ENCODE measurements at regions not wholly inside any gene's neighbourhood (a gene's known extent, or its start where the extent isn't known, plus 50 kb on each side); places are given as distances from the start of the nearest gene placed in this dataset.

DNA sequence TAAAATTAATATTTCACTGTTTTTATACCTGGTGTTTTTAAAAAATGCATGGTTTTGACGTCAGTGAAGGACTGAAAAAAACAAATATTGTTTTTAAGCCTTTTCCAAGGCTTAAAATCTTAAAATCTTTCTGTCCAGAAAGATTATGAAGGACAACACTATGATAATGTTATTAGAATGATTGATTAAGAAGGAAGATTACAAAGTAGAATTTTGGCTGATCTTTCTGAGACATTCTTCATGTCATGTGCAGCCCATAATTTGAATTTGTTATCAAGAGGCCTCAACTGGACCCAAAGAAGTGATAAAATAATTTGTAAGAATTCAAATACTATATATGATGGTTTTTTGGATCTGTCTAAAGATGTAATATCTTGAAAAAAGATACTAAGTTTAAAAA is 584.4 kb upstream of the CXADR start:
- no peak for DNase-seq

GRCh38 chr21:16932314-16932713 is 580.5 kb upstream of the CXADR start:
- no peak for DNase-seq

GRCh38 chr21:16942703-16943102 is 570.1 kb upstream of the CXADR start:
- no peak for DNase-seq

- no peak for DNase-seq
Measured at GRCh38 chr21:16943231-16943630, 569.6 kb upstream of the CXADR start.

- no peak for DNase-seq
Measured at GRCh38 chr21:16945580-16945979, 567.3 kb upstream of the CXADR start.

GRCh38 chr21:16956824-16957223 is 556.0 kb upstream of the CXADR start:
- DNase-seq, result no peak

DNA sequence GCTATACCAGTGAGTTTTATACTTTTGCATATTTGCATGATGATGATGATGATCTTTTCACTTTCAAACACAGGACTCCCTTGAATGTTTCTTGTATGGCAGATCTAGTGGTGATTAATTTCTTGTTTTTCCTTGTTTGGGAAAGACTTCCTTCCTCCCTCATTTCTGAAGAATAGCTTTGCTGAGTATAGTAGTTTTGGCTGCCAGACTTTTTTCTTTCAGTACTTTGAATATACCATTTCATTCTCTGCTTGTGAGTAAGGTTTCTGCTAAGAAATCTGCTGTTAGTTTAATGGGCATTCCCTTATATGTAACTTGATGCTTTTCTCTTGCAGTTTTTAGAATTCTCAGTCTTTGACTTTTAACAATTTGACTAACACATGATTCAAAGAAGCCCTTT is 547.4 kb upstream of the CXADR start:
- no peak for DNase-seq

GRCh38 chr21:16968436-16968835 is 544.4 kb upstream of the CXADR start:
- no peak for DNase-seq

GRCh38 chr21:16969636-16970035 is 543.2 kb upstream of the CXADR start:
- no peak for DNase-seq

DNA sequence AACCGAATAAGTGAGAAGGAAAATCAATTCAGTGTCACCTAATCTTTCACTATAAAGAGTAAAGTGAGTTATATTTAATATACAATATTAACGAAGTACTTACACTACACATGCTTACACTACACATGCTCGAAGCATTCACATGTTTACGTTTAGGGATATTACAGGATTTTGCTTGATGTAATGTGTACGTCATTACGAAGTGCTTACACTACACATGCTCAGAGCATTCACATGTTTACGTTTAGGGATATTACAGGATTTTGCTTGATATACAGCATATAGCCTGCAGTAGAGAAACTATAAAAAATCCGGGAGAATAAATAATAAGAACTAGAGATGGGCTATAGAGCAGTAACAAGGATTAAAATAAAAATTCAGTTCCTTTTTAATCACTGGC is 538.8 kb upstream of the CXADR start:
- no peak for DNase-seq

DNA sequence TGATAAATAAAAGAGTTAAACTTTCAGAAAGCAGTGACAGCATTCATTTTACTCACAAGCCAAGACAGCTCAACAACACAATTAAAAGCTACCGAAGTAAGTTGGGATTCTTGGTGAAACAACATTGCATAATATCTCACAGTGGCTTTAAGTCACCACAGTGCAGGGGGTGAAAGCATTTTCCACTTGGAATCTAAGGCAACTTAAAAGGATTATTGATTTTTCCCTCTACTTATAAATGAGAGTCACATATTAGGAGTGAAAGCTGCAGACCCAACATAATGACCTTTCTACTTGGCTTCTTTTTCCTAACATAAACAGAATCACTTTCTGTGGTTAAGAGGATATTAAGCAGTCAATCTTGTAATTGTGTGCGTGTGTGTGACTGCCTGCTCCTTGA is 536.6 kb upstream of the CXADR start:
- no peak for DNase-seq

DNA sequence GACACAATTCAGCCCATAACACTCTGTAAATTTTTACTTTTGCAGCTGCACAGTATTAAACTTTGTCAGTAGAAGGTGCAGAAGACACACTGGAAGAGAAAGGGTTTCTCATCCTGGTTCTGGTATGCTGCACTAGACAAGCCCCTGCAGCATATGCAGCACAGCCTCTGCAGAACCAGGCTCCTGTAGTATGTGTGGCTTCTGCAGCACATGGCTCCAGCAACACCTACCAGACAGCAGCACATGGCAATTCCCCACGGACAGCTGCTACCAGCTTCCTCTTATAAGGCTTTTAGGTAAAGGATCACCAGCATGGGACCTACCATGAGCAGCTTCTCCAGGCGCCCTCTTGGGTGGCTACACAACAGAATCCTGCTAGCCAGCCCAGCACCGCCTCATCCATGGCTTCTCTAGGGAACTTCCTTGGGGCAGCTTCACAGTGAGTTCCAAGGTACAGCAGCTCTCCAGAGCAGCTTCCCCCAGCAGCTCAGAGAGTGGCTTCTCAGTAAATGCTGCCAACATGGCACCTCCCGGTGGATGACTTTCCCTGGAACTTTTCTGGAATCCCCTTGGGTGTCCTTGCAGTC is 534.4 kb upstream of the CXADR start:
- DNase-seq, result no peak

DNA sequence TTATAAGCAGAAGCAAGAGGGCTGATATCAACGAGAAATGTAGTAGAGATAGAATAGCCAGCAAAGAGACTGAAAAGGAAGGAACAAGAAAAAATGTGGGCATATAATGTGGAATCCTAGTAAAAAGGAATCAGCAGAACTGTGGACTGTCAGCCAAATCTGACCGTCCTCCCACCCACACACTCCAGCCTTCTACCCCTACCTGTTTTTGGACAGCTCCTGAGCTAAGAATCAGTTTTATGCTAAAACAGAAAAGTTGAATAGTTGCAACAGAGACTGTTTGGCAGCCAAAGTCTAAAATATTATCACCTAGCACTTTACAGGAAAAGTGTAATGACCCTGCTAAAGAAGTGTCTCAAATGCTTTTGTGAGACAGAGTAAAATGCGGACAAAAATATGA is 533.3 kb upstream of the CXADR start:
- no peak for DNase-seq

- no peak for DNase-seq
Measured at GRCh38 chr21:16983420-16983819, 529.4 kb upstream of the CXADR start.

DNA sequence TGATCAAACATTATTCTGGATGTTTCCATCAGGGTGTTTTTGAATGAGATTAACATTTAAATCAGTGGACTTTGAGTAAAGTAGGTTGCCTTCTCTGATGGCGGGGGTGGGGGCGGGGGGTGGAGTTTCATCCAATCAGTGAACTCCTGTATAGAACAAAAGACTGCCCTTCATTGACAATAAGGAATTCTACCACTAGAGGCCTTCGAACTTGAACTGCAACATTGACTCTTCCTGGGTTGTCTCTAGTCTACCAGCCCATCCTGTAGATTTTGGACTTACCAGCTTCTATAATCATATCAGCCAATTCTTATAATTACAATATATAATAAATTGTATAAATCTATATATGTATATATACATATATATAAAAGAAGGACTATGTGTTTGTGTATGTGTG is 520.4 kb upstream of the CXADR start:
- DNase-seq, result no peak

- DNase-seq, result no peak
Measured at GRCh38 chr21:16993416-16994038, 519.3 kb upstream of the CXADR start.

DNA sequence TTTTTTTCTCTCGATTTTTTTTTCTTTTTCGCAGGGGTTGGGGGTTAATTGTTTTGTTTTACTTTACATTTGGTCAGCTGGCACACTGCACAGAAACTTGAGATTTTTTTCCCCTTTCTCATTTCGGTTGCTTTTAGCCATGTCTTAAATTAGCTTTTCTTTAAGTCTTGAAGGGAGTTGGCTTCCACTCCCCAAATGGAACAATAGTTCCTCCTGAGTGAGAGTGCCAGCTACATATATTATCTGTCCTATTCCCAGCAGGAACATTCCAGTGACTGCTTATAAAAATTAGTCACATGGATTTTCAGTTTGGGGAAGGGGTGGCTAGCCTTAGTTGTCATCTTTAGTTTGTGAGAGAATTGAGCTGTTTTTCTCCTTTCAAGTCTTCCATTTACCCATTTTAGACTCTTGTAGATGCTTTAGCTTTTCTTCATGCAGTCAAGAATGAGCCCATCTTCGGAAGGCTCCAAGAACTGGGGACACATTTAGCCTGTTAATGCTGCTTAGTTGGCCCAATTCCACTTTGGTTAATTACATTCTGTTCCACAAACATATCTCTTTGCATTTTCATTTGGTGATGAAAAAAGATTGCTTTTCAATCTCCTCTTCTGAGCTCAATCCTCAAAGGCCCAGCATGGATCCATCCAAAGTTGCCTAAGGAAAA is 510.1 kb upstream of the CXADR start:
- no peak for DNase-seq

DNA sequence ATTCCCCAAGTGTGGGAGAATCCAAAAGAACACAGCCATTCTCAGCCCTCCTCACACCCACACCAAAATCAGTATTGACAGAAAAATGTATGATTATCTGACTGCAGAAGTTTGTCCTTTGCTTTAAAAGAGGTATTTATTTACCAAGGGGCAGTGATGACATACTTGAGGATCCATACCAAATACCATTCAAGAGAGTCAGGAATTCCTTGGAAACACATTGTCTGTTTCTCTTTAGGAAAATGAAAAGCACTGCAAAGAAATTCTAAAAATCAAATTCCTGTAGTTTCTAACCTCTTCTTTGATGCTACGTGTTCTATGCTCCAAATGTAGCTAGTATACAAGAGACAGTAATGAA is 509.6 kb upstream of the CXADR start:
- no peak for DNase-seq

DNA sequence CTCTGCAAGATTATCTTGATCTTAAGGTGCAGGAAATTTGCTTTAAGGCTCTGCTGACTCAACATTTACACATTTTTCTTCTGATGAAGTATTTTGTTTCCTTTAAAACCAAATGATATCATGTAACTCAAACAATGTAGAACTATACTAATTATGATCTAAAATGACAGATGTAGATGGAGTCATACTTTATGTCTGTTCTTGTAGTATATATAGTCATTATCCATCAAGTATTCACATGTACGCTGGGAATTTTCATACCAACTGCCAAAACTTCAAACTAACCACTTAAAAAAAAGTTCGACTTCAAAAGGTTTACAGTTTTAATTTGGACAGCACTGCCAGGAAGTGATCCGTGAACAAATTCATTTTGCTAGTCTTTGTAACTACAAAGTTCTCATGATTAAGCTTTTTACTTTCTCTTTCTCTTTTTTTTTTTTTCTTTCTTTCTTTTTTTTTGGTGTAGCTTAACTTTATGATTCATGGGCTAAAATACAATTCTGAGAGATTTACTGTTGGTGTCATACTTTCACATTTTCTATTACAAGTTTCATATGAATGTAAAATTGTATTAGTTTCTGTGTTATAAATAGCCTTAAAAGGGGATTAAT is 509.0 kb upstream of the CXADR start:
- DNase-seq, result no peak

DNA sequence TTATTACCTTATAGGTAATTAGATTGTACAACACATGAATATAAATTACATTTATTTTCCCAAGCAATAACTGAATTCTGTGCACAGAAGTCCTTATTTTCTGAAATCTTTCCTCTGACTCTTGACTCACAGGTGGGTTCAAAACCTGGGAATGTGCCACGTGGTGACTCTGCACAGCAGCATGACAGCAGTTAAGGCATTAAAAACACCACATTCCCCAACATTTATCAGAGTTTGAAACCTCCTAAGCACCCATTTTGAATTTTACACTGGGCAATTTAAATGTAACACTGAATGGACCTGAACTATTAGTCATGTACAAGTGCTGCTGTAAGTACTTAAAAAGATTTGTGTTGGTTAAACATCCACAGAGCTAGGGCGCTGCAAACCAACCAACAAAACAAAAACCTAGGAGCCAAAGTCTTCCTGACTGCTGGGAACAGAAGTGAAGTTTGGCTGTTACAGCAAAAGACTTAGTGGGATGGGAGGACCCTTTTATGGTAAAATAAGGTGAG is 480.6 kb upstream of the CXADR start:
- DNase-seq, result no peak

DNA sequence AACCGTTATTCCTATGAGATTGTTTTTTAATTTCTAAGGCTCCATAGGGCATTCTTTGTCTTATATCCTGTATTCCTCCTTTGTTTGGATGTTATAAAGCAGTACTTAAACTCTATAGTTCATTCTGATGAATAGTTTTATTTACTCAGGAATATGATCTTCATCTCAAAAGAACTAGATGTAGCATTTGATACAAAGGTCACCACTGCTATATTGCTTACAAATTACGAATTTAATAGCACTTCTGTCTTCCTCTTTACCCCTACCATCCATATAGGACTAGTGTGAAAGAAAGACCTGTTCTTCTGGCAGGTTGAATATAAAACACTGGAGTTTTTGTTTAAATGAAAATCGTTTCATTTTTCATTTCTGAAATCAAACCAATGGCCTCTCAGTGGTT is 468.1 kb upstream of the CXADR start:
- no peak for DNase-seq

GRCh38 chr21:17045214-17045853 is 467.5 kb upstream of the CXADR start:
- no peak for DNase-seq

DNA sequence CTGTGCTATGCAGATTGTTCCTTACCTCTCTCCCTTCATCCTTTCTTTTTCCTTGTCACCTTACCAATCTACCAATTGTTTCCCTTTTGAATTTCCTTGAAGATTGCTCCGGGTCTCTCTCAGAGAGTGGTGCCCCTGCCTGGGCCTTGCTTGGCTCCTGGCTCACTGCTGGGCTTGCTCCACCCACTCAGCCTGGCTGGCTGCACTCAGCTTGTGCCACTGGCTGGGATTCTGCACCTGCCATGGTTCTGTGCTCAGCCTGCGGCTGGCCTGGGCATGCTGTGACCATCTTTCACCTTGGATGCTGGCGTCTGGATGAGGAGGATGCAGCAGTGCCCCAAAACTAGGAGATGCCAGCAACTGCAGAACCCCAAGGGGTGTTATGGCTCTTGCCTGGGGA is 463.9 kb upstream of the CXADR start:
- no peak for DNase-seq

All from left kidney (tissue), 1 donor.